HL-60 (cell line): ENCODE measurements at regions not wholly inside any gene's neighbourhood (a gene's known extent, or its start where the extent isn't known, plus 50 kb on each side); places are given as distances from the start of the nearest gene placed in this dataset.

Experiments
- CTCF ChIP-seq: IDR thresholded peaks from one replicate; pipeline ENCODE4 v1.5.1; 2011; ENCODE audit warnings: low read length, control low read depth, inconsistent platforms; ENCODE audit not compliant: insufficient read depth
- POLR2AphosphoS5 ChIP-seq: IDR thresholded peaks from 2 replicates; pipeline ENCODE4 v1.6.1; 2012; ENCODE audit warnings: low read depth
- REST ChIP-seq: IDR thresholded peaks from 2 replicates; pipeline ENCODE4 v1.6.1; 2012; ENCODE audit warnings: low read depth; ENCODE audit not compliant: insufficient replicate concordance
- SPI1 ChIP-seq: IDR thresholded peaks from 2 replicates; pipeline ENCODE4 v1.6.1; 2012; ENCODE audit warnings: low read depth, mild to moderate bottlenecking, borderline replicate concordance

GRCh38 chr7:47045207-47046051 lies 536.5 kb downstream of the TNS3 start:
- TF ChIP-seq CTCF = no peak
- TF ChIP-seq SPI1 = no peak
- no peak for TF ChIP-seq POLR2AphosphoS5
- no peak for TF ChIP-seq REST
